ENCODE measurements at regions not wholly inside any gene's neighbourhood (a gene's known extent, or its start where the extent isn't known, plus 50 kb on each side); places are given as distances from the start of the nearest gene placed in this dataset.

DNA sequence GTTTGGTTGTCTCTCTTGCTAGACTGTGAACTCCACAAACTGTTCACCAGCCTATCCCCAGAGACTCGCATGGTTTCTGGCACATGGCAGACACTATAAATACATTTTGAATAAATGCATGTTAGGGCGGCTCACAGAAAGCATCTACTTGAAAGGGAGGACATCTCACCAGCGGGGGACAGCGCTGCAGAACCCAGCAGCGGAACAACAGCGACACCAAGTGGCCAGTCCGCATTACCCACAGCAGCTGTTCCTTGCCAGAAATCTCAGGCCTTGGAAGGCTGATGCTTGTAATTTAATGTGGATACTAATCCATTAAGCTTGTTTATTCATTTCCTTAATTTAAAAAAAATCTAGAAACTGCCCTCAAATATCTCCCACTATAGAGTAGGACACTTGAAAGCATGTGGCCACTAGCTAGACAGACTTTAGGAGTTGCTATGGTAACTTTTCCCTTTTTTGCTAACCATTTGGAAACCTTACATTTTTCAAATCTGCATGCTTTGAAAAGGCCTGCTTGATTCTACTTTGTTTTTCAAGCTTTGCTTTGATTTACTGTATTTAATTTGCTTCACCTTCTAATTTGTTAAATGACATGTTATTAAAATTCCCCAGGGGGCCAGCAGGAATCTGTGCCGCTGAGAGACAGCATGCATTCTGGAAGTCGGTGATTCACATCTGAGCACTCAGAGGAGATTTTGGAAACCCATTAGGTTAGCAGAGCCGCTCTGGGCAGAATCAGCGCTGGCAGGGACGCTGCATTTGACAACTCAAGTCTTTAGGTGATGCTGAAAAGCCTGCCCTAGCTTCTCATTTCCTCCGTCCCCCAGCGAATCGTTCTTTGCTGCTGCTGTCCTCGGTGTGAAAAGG is 63.5 kb upstream of the SSX2IP start:
- DNase-seq = peak; percentile 85
- Histone ChIP-seq H3K9me3 (no peaks in the 10 kb centered on the region), H3K27ac (no peak overlapping the region), H3K36me3 (ENCODE audit: low read depth, missing control alignments) (no peaks in the 10 kb centered on the region), H3K27me3 (no peaks in the 10 kb centered on the region), H3K4me3 (peak overlapping the region in 1 of 2 donors; percentile 29), H3K4me1 (no peaks in the 10 kb centered on the region)
- WGBS, 2 donors = 23 to 30% methylated on average over 16 of the region's 16 CpGs
- no peak for TF ChIP-seq POLR2A (IDR thresholded peaks at IDR 0.05)
- TF ChIP-seq, protein P1, sequence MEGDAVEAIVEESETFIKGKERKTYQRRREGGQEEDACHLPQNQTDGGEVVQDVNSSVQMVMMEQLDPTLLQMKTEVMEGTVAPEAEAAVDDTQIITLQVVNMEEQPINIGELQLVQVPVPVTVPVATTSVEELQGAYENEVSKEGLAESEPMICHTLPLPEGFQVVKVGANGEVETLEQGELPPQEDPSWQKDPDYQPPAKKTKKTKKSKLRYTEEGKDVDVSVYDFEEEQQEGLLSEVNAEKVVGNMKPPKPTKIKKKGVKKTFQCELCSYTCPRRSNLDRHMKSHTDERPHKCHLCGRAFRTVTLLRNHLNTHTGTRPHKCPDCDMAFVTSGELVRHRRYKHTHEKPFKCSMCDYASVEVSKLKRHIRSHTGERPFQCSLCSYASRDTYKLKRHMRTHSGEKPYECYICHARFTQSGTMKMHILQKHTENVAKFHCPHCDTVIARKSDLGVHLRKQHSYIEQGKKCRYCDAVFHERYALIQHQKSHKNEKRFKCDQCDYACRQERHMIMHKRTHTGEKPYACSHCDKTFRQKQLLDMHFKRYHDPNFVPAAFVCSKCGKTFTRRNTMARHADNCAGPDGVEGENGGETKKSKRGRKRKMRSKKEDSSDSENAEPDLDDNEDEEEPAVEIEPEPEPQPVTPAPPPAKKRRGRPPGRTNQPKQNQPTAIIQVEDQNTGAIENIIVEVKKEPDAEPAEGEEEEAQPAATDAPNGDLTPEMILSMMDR (IDR thresholded peaks at IDR 0.05) = peak; percentile 76 to 92 (median 80)
- intact Hi-C loops (cut with DNase I; ENCODE audit: low total_unique reads) = loop anchor here (10.0 kb wide), 2 partner anchors 129 to 329 kb away; no protein-coding TSS in a partner anchor

DNA sequence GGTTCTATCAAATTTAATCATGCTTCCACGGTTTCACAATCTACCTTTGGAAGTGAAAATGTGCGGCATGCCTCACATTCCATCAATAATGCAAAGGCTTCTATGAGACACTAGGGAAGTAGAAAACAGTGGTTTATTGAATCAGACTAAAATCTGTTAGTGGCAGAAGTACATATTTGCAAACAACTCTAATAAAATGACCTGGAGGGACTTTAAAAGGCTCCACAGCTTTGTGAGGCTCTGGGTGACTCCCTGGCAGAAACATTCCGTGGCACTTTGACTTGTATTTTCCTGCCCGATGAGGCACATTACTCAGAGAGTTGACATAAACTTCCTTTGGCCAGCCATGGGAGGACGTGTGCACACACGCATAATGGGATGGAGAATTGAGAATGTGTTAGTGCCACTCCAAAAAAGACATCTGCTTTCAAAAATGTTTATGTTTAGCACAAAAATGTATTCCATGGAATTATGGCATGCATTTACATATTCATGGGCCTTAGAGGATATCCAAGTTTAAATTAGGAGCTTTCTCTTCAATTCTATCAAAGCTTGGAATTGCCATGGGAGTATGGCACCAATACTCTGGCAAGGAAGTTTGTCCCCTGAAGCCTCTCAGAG is 60.0 kb upstream of the SSX2IP start:
- 75 to 76% methylated on average over 6 of the region's 6 CpGs for WGBS, 2 donors
- H3K27me3 ChIP-seq = no peaks in the 10 kb centered on the region
- no peaks in the 10 kb centered on the region for H3K36me3 ChIP-seq (ENCODE audit: low read depth, missing control alignments)
- no peaks in the 10 kb centered on the region for H3K9me3 ChIP-seq
- no peak overlapping the region for H3K27ac ChIP-seq
- intact Hi-C loops (cut with DNase I; ENCODE audit: low total_unique reads) = loop anchor here (10.0 kb wide), 2 partner anchors 125 to 325 kb away; no protein-coding TSS in a partner anchor
- no peak for DNase-seq
- H3K4me1 ChIP-seq = no peaks in the 10 kb centered on the region
- no peak overlapping the region for H3K4me3 ChIP-seq
- no peak for TF ChIP-seq POLR2A (IDR thresholded peaks at IDR 0.05)
- TF ChIP-seq, protein P1 (IDR thresholded peaks at IDR 0.05) = no peak

DNA sequence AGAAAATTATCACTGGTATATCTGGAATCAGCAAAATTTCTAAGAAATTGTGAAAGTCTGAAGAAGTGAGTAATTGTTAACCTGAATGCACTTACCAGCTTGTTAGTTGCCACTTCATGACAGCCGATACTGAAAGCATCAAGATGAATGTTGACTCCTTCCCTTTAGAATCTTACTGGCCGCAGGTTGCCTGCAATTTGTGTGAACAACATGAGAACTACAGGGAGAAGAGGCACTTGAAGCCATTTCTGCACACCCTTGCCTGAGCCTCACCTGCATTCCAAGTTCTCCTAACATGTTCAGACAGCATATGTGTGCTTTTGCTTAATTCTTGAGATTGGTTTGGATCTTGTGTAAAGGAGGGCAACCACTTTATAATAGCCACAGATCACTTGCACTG is 59.2 kb upstream of the SSX2IP start:
- Histone ChIP-seq H3K4me3 (no peak overlapping the region), H3K4me1 (no peaks in the 10 kb centered on the region), H3K9me3 (no peaks in the 10 kb centered on the region), H3K27me3 (no peaks in the 10 kb centered on the region), H3K36me3 (ENCODE audit: low read depth, missing control alignments) (no peaks in the 10 kb centered on the region), H3K27ac (no peak overlapping the region)
- TF ChIP-seq, protein P1 (IDR thresholded peaks at IDR 0.05) = no peak
- no peak for TF ChIP-seq POLR2A (IDR thresholded peaks at IDR 0.05)
- DNase-seq = no peak
- intact Hi-C loops (cut with DNase I; ENCODE audit: low total_unique reads) = no loop called here
- 91% methylated on average over 2 of the region's 2 CpGs for WGBS, 2 donors

GRCh38 chr1:84748364-84748763 is 58.1 kb upstream of the SSX2IP start:
- intact Hi-C loops (cut with DNase I; ENCODE audit: low total_unique reads) = no loop called here
- no peak overlapping the region for H3K27ac ChIP-seq
- WGBS, 2 donors = 79 to 83% methylated on average over 3 of the region's 3 CpGs
- no peaks in the 10 kb centered on the region for H3K4me1 ChIP-seq
- H3K9me3 ChIP-seq = no peaks in the 10 kb centered on the region
- no peak for DNase-seq
- no peaks in the 10 kb centered on the region for H3K27me3 ChIP-seq
- TF ChIP-seq, protein P1 (IDR thresholded peaks at IDR 0.05) = no peak
- TF ChIP-seq POLR2A (IDR thresholded peaks at IDR 0.05) = no peak
- no peaks in the 10 kb centered on the region for H3K36me3 ChIP-seq (ENCODE audit: low read depth, missing control alignments)
- H3K4me3 ChIP-seq = no peak overlapping the region

Measured in testis (tissue), 2 donors.